ENCODE measurements at regions not wholly inside any gene's neighbourhood (a gene's known extent, or its start where the extent isn't known, plus 50 kb on each side); places are given as distances from the start of the nearest gene placed in this dataset.

DNA sequence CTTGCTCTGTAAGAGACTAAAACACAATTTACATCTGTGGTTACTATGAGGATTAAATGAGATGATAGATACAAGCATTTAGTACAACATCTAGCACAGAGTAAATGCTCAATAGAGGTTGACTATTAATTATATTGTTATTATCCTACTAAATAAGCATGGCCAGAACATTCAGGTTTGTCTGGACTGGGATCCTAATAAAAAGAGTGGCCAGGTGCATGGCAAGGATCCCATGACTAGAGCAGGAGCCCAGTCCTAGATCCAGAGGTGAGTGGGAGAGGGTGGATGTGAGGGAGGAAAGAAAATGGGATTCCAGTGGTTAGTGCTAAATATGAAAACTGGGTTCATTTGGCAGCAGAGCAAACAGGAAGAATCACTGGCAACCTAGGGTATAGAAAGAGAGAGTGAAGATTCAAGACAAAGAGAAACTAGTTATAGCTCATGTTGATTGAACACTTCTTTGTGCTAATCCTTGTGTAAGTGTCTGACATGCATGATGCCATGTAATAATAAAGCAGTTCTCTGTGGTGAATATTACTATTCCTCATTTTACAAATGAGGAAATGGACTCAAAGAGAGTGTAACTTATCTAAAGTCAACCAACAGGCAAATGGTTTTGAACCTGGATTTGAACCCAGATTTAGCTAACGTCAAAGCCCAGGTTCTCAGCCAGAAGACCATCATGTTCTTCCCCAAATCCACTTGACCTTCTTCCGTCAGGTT lies 71.1 kb upstream of the FGGY start (continued):
- TF ChIP-seq EGR1 (IDR thresholded peaks at IDR 0.05; ENCODE audit: borderline replicate concordance, low read depth, low read length) (no peak), SP4 (IDR thresholded peaks at IDR 0.05; ENCODE audit: low read length) (no peak), BCL11A (IDR thresholded peaks at IDR 0.05; ENCODE audit: low read depth in 2 of 2, low read length in 2 of 2) (no peak), MAFK (IDR thresholded peaks at IDR 0.05; ENCODE audit: low read depth, low read length) (no peak), EZH2 (IDR thresholded peaks at IDR 0.05; ENCODE audit: low read depth, low read length, severe bottlenecking) (no peak), CHD2 (IDR thresholded peaks at IDR 0.05; ENCODE audit: low read length) (no peak)

Data from H1 (cell line).